22Rv1 (cell line): ENCODE measurements at regions not wholly inside any gene's neighbourhood (a gene's known extent, or its start where the extent isn't known, plus 50 kb on each side); places are given as distances from the start of the nearest gene placed in this dataset.

Experiments used
- ZFX ChIP-seq: fragments of 450-650 bp; IDR thresholded peaks from 2 replicates; pipeline ENCODE4 v1.6.1; 2017; ENCODE audit warnings: antibody characterized with exemption, borderline replicate concordance
- TF ChIP-seq, protein P1 (sequence below): fragments of 450-650 bp; IDR thresholded peaks from 2 replicates; pipeline ENCODE4 v1.5.1; 2017; ENCODE audit warnings: mild to moderate bottlenecking

DNA sequence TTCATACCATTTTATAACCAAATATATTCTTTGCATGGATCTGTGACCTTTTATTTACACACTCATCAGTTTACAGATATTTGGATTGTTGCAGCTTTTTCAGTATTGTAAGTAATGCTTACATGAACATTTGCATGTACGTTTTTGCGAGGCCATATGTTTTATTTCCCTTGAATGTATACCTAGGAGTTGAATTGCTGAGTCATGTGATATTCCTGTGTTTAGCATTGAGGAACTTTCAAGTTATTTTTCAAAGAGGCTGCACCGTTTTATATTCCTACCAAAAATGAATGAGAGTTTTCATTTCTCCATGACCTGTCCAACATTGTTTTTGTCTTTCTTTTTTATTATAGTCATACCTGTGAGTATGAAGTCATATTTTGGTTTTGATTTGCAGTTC lies 392.1 kb downstream of the CNTNAP4 start:
- TF ChIP-seq, protein P1, sequence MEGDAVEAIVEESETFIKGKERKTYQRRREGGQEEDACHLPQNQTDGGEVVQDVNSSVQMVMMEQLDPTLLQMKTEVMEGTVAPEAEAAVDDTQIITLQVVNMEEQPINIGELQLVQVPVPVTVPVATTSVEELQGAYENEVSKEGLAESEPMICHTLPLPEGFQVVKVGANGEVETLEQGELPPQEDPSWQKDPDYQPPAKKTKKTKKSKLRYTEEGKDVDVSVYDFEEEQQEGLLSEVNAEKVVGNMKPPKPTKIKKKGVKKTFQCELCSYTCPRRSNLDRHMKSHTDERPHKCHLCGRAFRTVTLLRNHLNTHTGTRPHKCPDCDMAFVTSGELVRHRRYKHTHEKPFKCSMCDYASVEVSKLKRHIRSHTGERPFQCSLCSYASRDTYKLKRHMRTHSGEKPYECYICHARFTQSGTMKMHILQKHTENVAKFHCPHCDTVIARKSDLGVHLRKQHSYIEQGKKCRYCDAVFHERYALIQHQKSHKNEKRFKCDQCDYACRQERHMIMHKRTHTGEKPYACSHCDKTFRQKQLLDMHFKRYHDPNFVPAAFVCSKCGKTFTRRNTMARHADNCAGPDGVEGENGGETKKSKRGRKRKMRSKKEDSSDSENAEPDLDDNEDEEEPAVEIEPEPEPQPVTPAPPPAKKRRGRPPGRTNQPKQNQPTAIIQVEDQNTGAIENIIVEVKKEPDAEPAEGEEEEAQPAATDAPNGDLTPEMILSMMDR, result no peak
- no peak for TF ChIP-seq ZFX
